GM19025 (cell line): ENCODE measurements at regions not wholly inside any gene's neighbourhood (a gene's known extent, or its start where the extent isn't known, plus 50 kb on each side); places are given as distances from the start of the nearest gene placed in this dataset.
A peak's percentile ranks its signal among the peaks of the same experiment; 100 is the strongest.
"Not testable (repeated sequence)": the region's sequence is repeated elsewhere in the genome, so short reads cannot be mapped to it uniquely, and the experiment has no call there.

Experiments
- ATAC-seq: cut with Tn5 transposase; IDR thresholded peaks from one replicate; pipeline ENCODE4 v1.9.1; 2021; ENCODE audit warnings: mild to moderate bottlenecking, low read depth, moderate library complexity; ENCODE audit not compliant: unreplicated experiment

GRCh38 chr4:103499094-103499493 lies 220.7 kb downstream of the TACR3 start:
- no peak for ATAC-seq

- ATAC-seq, result peak; percentile 89
Observed at GRCh38 chr4:103498161-103499070, 221.4 kb downstream of the TACR3 start.

GRCh38 chr4:103497692-103498091 lies 222.1 kb downstream of the TACR3 start:
- peak; percentile 29 for ATAC-seq

- ATAC-seq, result no peak
Observed at GRCh38 chr4:103496800-103497199, 223.0 kb downstream of the TACR3 start.

- ATAC-seq, result no peak
Observed at GRCh38 chr4:103493450-103494159, 226.2 kb downstream of the TACR3 start.

- not testable (repeated sequence) for ATAC-seq
Observed at GRCh38 chr4:103485296-103485695, 234.5 kb downstream of the TACR3 start.

GRCh38 chr4:103484521-103484920 lies 235.3 kb downstream of the TACR3 start:
- no peak for ATAC-seq

- ATAC-seq, result no peak
Observed at GRCh38 chr4:103482893-103483292, 236.9 kb downstream of the TACR3 start.

- ATAC-seq, result no peak
Observed at GRCh38 chr4:103482471-103482870, 237.3 kb downstream of the TACR3 start.

- no peak for ATAC-seq
Observed at GRCh38 chr4:103478734-103479133, 241.1 kb downstream of the TACR3 start.

- ATAC-seq, result no peak
Observed at GRCh38 chr4:103478210-103478609, 241.6 kb downstream of the TACR3 start.

GRCh38 chr4:103457566-103457965 lies 259.4 kb upstream of the CENPE start:
- ATAC-seq, result no peak

- no peak for ATAC-seq
Observed at GRCh38 chr4:103451341-103451740, 253.2 kb upstream of the CENPE start.

- ATAC-seq, result no peak
Observed at GRCh38 chr4:103450693-103451092, 252.6 kb upstream of the CENPE start.

- ATAC-seq, result no peak
Observed at GRCh38 chr4:103449296-103450023, 251.3 kb upstream of the CENPE start.

- ATAC-seq, result no peak
Observed at GRCh38 chr4:103445377-103445776, 247.2 kb upstream of the CENPE start.

GRCh38 chr4:103443324-103443723 lies 245.2 kb upstream of the CENPE start:
- no peak for ATAC-seq

- ATAC-seq, result peak; percentile 80
Observed at GRCh38 chr4:103429283-103429682, 231.1 kb upstream of the CENPE start.

- ATAC-seq, result no peak
Observed at GRCh38 chr4:103425406-103425805, 227.3 kb upstream of the CENPE start.

GRCh38 chr4:103424853-103425252 lies 226.7 kb upstream of the CENPE start:
- no peak for ATAC-seq

- ATAC-seq, result no peak
Observed at GRCh38 chr4:103423261-103423660, 225.1 kb upstream of the CENPE start.
